PC-9 (cell line): ENCODE measurements at regions not wholly inside any gene's neighbourhood (a gene's known extent, or its start where the extent isn't known, plus 50 kb on each side); places are given as distances from the start of the nearest gene placed in this dataset.

Experiments
- CTCF ChIP-seq: fragments of 200-600 bp; sonication (generic); conservative IDR thresholded peaks from 2 replicates; pipeline ENCODE4 v1.6.1; 2017; ENCODE audit warnings: mixed run types, antibody characterized with exemption, mild to moderate bottlenecking, moderate library complexity
- EZH2 ChIP-seq: fragments of 200-600 bp; sonication (generic); IDR thresholded peaks from 2 replicates; pipeline ENCODE4 v1.8.0; 2017; ENCODE audit warnings: antibody characterized with exemption, low read depth

GRCh38 chrX:68991691-68992345 is 163.0 kb downstream of the EFNB1 start:
- TF ChIP-seq CTCF (no peak), EZH2 (no peak)
